ENCODE measurements at regions not wholly inside any gene's neighbourhood (a gene's known extent, or its start where the extent isn't known, plus 50 kb on each side); places are given as distances from the start of the nearest gene placed in this dataset.
A peak's percentile ranks its signal among the peaks of the same experiment; 100 is the strongest.

- no peak for DNase-seq
Observed at GRCh38 chr20:57943950-57944349, 234.1 kb upstream of the PMEPA1 start.

GRCh38 chr20:57943291-57943690 is 233.5 kb upstream of the PMEPA1 start:
- no peak for DNase-seq

GRCh38 chr20:57941604-57942381 is 232.0 kb upstream of the PMEPA1 start:
- DNase-seq = peak; percentile 35

GRCh38 chr20:57940868-57941522 is 231.2 kb upstream of the PMEPA1 start:
- DNase-seq = no peak

- DNase-seq = no peak
Observed at GRCh38 chr20:57940376-57940775, 230.6 kb upstream of the PMEPA1 start.

- DNase-seq = no peak
Observed at GRCh38 chr20:57939499-57939898, 229.7 kb upstream of the PMEPA1 start.

GRCh38 chr20:57938158-57939108 is 228.6 kb upstream of the PMEPA1 start:
- DNase-seq = no peak

- DNase-seq = no peak
Observed at GRCh38 chr20:57936636-57937385, 227.0 kb upstream of the PMEPA1 start.

GRCh38 chr20:57934913-57935312 is 225.1 kb upstream of the PMEPA1 start:
- no peak for DNase-seq

GRCh38 chr20:57934007-57934805 is 224.4 kb upstream of the PMEPA1 start:
- no peak for DNase-seq

- DNase-seq = no peak
Observed at GRCh38 chr20:57932227-57932864, 222.5 kb upstream of the PMEPA1 start.

GRCh38 chr20:57930351-57930750 is 220.5 kb upstream of the PMEPA1 start:
- DNase-seq = no peak

GRCh38 chr20:57928181-57928967 is 218.6 kb upstream of the PMEPA1 start:
- no peak for DNase-seq

GRCh38 chr20:57927376-57927775 is 217.6 kb upstream of the PMEPA1 start:
- no peak for DNase-seq

GRCh38 chr20:57922706-57923105 is 212.9 kb upstream of the PMEPA1 start:
- no peak for DNase-seq

GRCh38 chr20:57922083-57922482 is 212.3 kb upstream of the PMEPA1 start:
- DNase-seq = no peak

GRCh38 chr20:57921676-57922075 is 211.9 kb upstream of the PMEPA1 start:
- no peak for DNase-seq

GRCh38 chr20:57920971-57921370 is 211.2 kb upstream of the PMEPA1 start:
- no peak for DNase-seq

GRCh38 chr20:57919049-57919448 is 209.2 kb upstream of the PMEPA1 start:
- no peak for DNase-seq

GRCh38 chr20:57918551-57918950 is 208.7 kb upstream of the PMEPA1 start:
- DNase-seq = no peak

All from left kidney (tissue), 1 donor.